HL-60/S4 treated with phorbol 12-myristate 13-acetate at 8.2 ng/mL for 4 days and 3 days (cell line): ENCODE measurements at regions not wholly inside any gene's neighbourhood (a gene's known extent, or its start where the extent isn't known, plus 50 kb on each side); places are given as distances from the start of the nearest gene placed in this dataset.
"Not testable (repeated sequence)": the region's sequence is repeated elsewhere in the genome, so short reads cannot be mapped to it uniquely, and the experiment has no call there.

Source experiments
- in situ Hi-C: fragments of 300-500 bp; cut with MboI; formaldehyde crosslinking; loops from 2 replicates; pipeline ENCODE4 v1.15.0; 2022; ENCODE audit warnings: low sequenced_read_pairs

- in situ Hi-C loops: no loop called here
Measured at GRCh38 chr12:67484791-67485480, 163.6 kb upstream of the DYRK2 start.

GRCh38 chr12:67486671-67487070 lies 161.9 kb upstream of the DYRK2 start:
- in situ Hi-C loops: no loop called here

DNA sequence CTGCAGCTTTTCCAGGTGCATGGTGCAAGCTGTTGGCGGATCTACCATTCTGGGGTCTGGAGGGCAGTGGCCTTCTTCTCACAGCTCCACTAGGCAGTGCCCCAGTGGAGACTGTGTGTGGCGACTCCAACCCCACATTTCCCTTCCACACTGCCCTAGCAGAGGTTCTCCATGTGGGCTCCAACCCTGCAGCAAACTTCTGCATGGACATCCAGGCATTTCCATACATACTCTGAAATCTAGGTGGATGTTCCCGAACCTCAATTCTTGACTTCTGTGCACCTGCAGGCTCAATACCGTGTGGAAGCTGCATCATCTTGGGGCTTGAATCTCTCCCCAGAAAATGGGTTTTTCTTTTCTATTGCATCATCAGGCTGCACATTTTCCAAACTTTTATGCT lies 160.2 kb upstream of the DYRK2 start:
- in situ Hi-C loops: not testable (repeated sequence)

DNA sequence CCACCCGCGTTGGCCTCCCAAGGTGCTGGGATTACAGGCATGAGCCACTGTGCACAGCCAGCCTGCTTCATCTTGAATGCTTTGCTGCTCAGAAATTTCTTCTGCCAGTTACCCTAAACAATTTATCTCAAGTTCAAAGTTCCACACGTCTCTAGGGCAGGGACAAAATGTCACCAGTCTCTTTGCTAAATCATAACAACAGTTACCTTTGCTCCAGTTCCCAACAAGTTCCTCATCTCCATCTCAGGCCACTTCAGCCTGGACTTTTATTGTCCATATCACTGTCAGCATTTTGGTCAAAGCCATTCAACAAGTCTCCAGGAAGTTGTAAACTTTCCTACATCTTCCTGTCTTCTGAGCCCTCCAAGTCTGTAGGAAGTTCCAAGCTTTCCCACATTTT lies 159.5 kb upstream of the DYRK2 start:
- in situ Hi-C loops: no loop called here

DNA sequence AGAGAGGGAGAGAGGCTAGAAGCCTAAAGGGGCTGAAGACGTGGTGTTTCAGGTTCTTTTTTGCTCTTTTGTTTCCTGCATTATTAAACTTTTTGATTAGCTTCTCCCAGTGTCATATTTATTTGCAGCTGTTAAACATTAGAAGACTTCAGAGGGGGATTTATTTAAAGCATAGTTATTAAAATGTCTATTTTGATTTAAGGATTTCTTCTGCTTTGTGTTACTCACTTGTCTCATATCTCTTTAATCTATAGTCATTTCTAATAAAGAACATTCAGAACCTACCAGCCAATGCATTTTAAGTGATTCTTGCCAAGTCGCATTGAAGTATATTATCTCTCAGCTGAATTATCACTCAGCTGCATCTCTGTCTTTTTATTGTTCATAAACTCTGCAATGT lies 152.0 kb upstream of the DYRK2 start:
- in situ Hi-C loops: no loop called here

- in situ Hi-C loops: no loop called here
Measured at GRCh38 chr12:67498991-67499390, 149.6 kb upstream of the DYRK2 start.

DNA sequence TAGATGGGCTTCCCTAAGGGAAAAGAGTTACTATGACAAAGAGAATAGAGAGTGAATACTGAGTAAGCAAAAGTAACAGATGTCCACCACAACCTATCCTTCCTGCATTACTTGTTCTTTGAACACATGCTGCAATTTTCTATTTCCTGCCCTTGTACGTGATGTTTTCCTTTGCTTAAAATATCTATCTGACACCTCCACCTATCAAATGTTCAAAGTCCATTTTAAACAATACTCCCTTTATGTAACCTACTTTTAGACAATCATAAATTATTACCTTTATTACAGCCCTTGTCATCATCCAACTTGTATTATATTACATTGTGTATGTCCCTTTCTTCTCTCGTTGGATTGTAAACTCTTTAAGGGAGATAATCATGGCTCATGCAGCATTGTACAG lies 147.2 kb upstream of the DYRK2 start:
- in situ Hi-C loops: no loop called here

GRCh38 chr12:67504026-67504425 lies 144.5 kb upstream of the DYRK2 start:
- in situ Hi-C loops: no loop called here

DNA sequence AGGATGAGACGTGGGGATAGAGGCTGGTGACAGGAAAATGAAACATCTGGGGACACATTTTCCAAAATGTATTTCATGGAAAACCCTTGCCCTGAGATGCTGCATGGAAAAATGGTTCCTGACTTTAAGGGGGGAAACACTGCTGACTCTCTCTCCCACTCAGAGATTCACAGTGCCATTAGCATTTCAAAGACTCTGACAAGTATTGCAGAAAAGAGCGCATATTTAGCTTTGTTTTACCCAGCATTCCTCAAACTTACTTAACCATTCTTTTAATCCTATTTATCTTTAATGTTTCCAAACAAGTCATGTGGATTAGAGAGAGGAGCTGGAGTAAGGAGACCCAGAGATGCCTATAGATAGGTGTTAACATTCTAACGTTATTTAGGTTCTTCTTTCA lies 141.8 kb upstream of the DYRK2 start:
- in situ Hi-C loops: no loop called here

DNA sequence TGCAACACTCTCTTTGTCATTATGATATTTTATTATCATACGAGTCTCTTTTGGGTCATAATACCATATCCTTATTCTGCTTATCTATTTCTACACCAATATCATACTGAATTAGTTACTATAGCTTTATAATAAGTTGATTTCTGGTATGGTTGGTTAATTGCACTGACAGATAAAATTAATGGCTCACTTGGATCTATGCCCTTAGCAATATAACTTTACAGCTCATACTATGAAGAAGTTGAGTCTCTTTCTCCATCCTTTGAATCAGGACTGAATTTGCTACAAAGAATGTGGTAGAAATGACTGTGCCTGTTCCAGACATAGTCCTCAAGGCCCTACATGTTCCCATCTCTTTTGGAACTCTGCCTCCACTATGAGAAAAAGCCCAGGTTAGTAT lies 139.7 kb upstream of the DYRK2 start:
- in situ Hi-C loops: no loop called here

DNA sequence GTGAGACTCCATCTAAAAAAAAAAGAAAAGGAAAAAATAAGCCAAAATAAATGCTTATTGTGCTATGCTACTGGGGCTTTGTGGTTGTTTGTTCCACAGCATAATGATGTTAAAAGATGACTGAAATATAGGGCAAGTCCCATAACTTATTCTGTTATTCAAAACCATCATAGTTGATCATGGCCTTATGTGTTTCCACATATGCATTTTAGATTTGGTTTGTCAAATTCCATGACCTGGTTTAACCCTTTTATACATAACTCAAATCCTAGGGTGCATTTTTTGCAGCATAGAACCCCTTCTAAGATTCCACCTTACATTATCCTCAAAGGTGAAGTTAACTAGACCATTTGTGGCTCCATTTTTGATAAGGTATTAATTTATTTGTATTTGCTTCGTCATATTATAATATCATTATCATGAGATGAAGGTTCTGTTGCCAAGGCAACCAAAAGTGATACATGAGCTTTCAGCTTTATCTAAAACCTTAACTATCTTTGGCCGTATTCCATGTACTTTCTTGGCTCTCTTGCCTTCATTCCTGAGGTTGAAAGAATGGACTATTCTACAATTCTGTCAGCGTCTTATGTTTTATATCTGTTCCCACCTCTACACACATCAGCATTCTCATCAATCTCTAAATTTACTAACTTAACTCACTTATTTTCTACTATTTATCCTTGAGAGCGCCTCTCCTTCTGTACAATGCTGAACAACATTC lies 138.7 kb upstream of the DYRK2 start:
- in situ Hi-C loops: no loop called here

- in situ Hi-C loops: no loop called here
Measured at GRCh38 chr12:67512061-67512460, 136.5 kb upstream of the DYRK2 start.

GRCh38 chr12:67514502-67514901 lies 134.0 kb upstream of the DYRK2 start:
- in situ Hi-C loops: no loop called here

- in situ Hi-C loops: no loop called here
Measured at GRCh38 chr12:67515679-67516340, 132.7 kb upstream of the DYRK2 start.

DNA sequence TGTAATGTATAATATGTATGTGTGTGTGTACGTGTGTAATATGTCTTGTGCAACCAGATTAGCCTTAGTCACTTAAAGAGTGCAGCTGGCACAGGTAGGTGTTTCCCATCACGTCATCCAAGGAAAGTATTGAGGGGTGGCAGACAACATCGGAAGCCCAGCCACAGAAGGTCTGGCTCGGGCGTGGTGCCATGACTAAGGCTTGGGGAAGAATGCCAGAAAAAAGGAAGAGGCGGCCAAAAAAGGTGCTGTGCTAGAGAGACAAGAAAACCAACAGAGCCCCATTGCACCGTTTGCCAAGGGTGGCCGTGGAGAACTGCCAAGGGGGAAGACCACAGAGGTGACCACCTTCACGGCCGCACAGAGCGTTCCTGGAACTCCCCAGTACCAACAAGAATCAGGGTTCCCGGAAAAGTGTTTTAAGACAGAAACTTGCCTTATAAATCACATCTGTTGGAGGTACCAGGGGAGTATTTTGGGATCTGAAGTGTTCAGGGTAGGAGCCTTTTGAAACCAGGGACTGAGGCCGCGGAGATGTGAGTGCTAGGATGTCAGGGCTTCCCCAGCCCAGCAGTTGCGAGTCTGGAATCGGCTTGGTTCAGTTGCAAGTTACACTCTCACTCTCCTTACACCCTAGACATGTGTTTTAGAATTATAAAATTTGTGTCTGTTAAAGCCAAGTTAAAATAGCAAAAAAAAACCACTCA lies 131.2 kb upstream of the DYRK2 start:
- in situ Hi-C loops: no loop called here

- in situ Hi-C loops: no loop called here
Measured at GRCh38 chr12:67519484-67520433, 128.8 kb upstream of the DYRK2 start.

GRCh38 chr12:67520606-67521005 lies 127.9 kb upstream of the DYRK2 start:
- in situ Hi-C loops: no loop called here

GRCh38 chr12:67522222-67522621 lies 126.3 kb upstream of the DYRK2 start:
- in situ Hi-C loops: no loop called here

DNA sequence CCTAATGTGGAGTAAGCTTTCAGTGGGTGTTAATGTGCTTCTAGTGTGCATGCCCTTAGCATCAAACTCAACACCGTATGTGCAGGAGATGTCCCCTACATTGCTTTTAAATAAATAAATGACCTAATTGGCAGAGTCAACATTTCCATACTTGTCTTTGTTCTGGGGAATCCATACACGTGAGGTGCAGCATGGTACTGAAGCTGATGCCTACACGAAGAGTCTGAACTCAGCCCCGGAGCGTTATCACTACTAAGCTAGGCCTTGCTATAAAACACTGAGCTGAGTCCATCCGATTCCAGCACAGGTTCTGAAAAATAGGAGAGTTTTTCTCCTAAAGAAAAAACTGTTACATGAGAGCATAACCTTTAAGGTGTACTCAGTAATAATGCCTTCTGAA lies 125.0 kb upstream of the DYRK2 start:
- in situ Hi-C loops: no loop called here

DNA sequence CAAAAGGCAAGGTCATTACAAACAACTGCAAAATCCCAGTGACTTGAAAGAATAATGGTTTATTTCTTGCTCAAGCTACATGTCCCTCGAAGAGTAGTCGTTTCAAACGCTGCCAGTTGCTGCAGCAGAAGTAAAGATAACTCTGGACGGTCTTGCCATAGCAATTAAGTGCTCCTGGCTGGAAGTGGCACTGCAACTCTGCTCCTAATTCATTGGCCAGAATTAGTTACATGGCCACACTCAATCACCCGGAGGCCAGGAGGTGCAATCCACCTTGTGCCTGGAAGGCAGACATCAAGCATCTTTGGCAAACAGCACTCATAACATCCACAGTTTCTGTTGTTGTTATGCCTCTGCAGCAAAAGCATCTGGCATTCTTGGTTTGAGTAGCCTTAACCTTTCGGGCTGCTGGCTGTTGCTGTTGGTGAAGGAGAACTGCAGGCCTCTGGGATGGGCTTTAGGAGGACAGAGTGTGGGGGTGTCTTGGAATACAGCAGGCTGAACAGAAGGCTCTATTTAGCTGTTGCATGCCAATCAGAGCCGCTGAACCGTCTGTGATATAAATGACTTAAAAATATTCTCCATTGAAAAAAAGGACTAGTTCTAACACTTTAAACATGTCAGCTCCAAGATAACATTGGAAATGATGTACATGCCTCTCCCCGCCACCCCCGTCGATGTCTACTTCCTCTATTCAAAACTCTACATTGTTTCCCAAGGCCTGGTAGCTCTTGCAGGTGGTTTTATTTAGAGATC lies 123.5 kb upstream of the DYRK2 start:
- in situ Hi-C loops: no loop called here
